ENCODE measurements at regions not wholly inside any gene's neighbourhood (a gene's known extent, or its start where the extent isn't known, plus 50 kb on each side); places are given as distances from the start of the nearest gene placed in this dataset.

- Histone ChIP-seq H3K36me3 (ENCODE audit: insufficient read depth, low read length) (no peaks in the 10 kb centered on the region), H3K79me2 (ENCODE audit: insufficient read depth, low read length) (no peaks in the 10 kb centered on the region), H3K4me2 (ENCODE audit: insufficient read depth, low read length) (no peak overlapping the region), H3K9ac (ENCODE audit: low read depth, low read length) (no peak overlapping the region), H3K4me3 (ENCODE audit: low read depth in 1 of 2, low read length in 2 of 2) (no peak overlapping the region), H3K27me3 (ENCODE audit: insufficient read depth, low read length, poor library complexity) (no peaks in the 10 kb centered on the region), H3K4me1 (ENCODE audit: insufficient read depth, low read length) (no peaks in the 10 kb centered on the region), H2AFZ (ENCODE audit: low read depth, low read length) (no peak overlapping the region), H3K9me3 (ENCODE audit: insufficient read depth, low read length, severe bottlenecking) (no peaks in the 10 kb centered on the region), H4K20me1 (ENCODE audit: insufficient read depth, low read length) (no peaks in the 10 kb centered on the region), H3K27ac (ENCODE audit: low read length) (no peak overlapping the region)
- ATAC-seq (ENCODE audit: insufficient read depth, low read depth) = no peak
- TF ChIP-seq CTCF (IDR thresholded peaks at IDR 0.05; ENCODE audit: borderline replicate concordance, extremely low read depth, low read length, poor library complexity, severe bottlenecking) (no peak), EZH2 (IDR thresholded peaks at IDR 0.05; ENCODE audit: borderline replicate concordance, low read depth, low read length, severe bottlenecking) (no peak)
- DNase-seq = no peak
Measured at GRCh38 chr3:181558870-181559269, 152.9 kb upstream of the SOX2 start.

GRCh38 chr3:181555681-181556080, 156.0 kb upstream of the SOX2 start:
- H3K27ac ChIP-seq (ENCODE audit: low read length) = no peak overlapping the region
- TF ChIP-seq EZH2 (IDR thresholded peaks at IDR 0.05; ENCODE audit: borderline replicate concordance, low read depth, low read length, severe bottlenecking) = no peak
- no peak for TF ChIP-seq CTCF (IDR thresholded peaks at IDR 0.05; ENCODE audit: borderline replicate concordance, extremely low read depth, low read length, poor library complexity, severe bottlenecking)
- no peaks in the 10 kb centered on the region for H4K20me1 ChIP-seq (ENCODE audit: insufficient read depth, low read length)
- H3K27me3 ChIP-seq (ENCODE audit: insufficient read depth, low read length, poor library complexity) = no peaks in the 10 kb centered on the region
- H3K9ac ChIP-seq (ENCODE audit: low read depth, low read length) = no peak overlapping the region
- no peaks in the 10 kb centered on the region for H3K4me1 ChIP-seq (ENCODE audit: insufficient read depth, low read length)
- H3K36me3 ChIP-seq (ENCODE audit: insufficient read depth, low read length) = no peaks in the 10 kb centered on the region
- DNase-seq = no peak
- H3K79me2 ChIP-seq (ENCODE audit: insufficient read depth, low read length) = no peaks in the 10 kb centered on the region
- H2AFZ ChIP-seq (ENCODE audit: low read depth, low read length) = no peak overlapping the region
- no peaks in the 10 kb centered on the region for H3K9me3 ChIP-seq (ENCODE audit: insufficient read depth, low read length, severe bottlenecking)
- no peak for ATAC-seq (ENCODE audit: insufficient read depth, low read depth)
- H3K4me2 ChIP-seq (ENCODE audit: insufficient read depth, low read length) = no peak overlapping the region
- no peak overlapping the region for H3K4me3 ChIP-seq (ENCODE audit: low read depth in 1 of 2, low read length in 2 of 2)

- Histone ChIP-seq H3K9ac (ENCODE audit: low read depth, low read length) (no peak overlapping the region), H3K4me1 (ENCODE audit: insufficient read depth, low read length) (no peaks in the 10 kb centered on the region), H4K20me1 (ENCODE audit: insufficient read depth, low read length) (no peaks in the 10 kb centered on the region), H3K9me3 (ENCODE audit: insufficient read depth, low read length, severe bottlenecking) (no peaks in the 10 kb centered on the region), H3K36me3 (ENCODE audit: insufficient read depth, low read length) (no peaks in the 10 kb centered on the region), H2AFZ (ENCODE audit: low read depth, low read length) (no peak overlapping the region), H3K27ac (ENCODE audit: low read length) (no peak overlapping the region), H3K4me2 (ENCODE audit: insufficient read depth, low read length) (no peak overlapping the region), H3K79me2 (ENCODE audit: insufficient read depth, low read length) (no peaks in the 10 kb centered on the region), H3K27me3 (ENCODE audit: insufficient read depth, low read length, poor library complexity) (no peaks in the 10 kb centered on the region), H3K4me3 (ENCODE audit: low read depth in 1 of 2, low read length in 2 of 2) (no peak overlapping the region)
- ATAC-seq (ENCODE audit: insufficient read depth, low read depth) (no peak), DNase-seq (no peak)
- TF ChIP-seq EZH2 (IDR thresholded peaks at IDR 0.05; ENCODE audit: borderline replicate concordance, low read depth, low read length, severe bottlenecking) (no peak), CTCF (IDR thresholded peaks at IDR 0.05; ENCODE audit: borderline replicate concordance, extremely low read depth, low read length, poor library complexity, severe bottlenecking) (no peak)
Measured at GRCh38 chr3:181554233-181554765, 157.4 kb upstream of the SOX2 start.

GRCh38 chr3:181549266-181549665, 162.5 kb upstream of the SOX2 start:
- no peak overlapping the region for H3K4me2 ChIP-seq (ENCODE audit: insufficient read depth, low read length)
- no peak overlapping the region for H2AFZ ChIP-seq (ENCODE audit: low read depth, low read length)
- DNase-seq = no peak

More at GRCh38 chr3:181549266-181549665, 162.5 kb upstream of the SOX2 start:
- Histone ChIP-seq H3K9ac (ENCODE audit: low read depth, low read length) (no peak overlapping the region), H3K4me1 (ENCODE audit: insufficient read depth, low read length) (no peaks in the 10 kb centered on the region), H3K79me2 (ENCODE audit: insufficient read depth, low read length) (no peaks in the 10 kb centered on the region), H3K27ac (ENCODE audit: low read length) (no peak overlapping the region), H3K4me3 (ENCODE audit: low read depth in 1 of 2, low read length in 2 of 2) (no peak overlapping the region), H4K20me1 (ENCODE audit: insufficient read depth, low read length) (no peaks in the 10 kb centered on the region), H3K36me3 (ENCODE audit: insufficient read depth, low read length) (no peaks in the 10 kb centered on the region), H3K27me3 (ENCODE audit: insufficient read depth, low read length, poor library complexity) (no peaks in the 10 kb centered on the region), H3K9me3 (ENCODE audit: insufficient read depth, low read length, severe bottlenecking) (no peaks in the 10 kb centered on the region)
- no peak for ATAC-seq (ENCODE audit: insufficient read depth, low read depth)
- TF ChIP-seq CTCF (IDR thresholded peaks at IDR 0.05; ENCODE audit: borderline replicate concordance, extremely low read depth, low read length, poor library complexity, severe bottlenecking) (no peak), EZH2 (IDR thresholded peaks at IDR 0.05; ENCODE audit: borderline replicate concordance, low read depth, low read length, severe bottlenecking) (no peak)
